SK-N-SH (cell line): ENCODE measurements at regions not wholly inside any gene's neighbourhood (a gene's known extent, or its start where the extent isn't known, plus 50 kb on each side); places are given as distances from the start of the nearest gene placed in this dataset.
A peak's percentile ranks its signal among the peaks of the same experiment; 100 is the strongest.

Experiments
- CTCF ChIA-PET: fragments of 300-600, 350-600 bp; formaldehyde crosslinking; extraction: SDS; loops from one replicate; lab custom pipeline; 2021; lab: Yijun Ruan, JAX
- POLR2A ChIA-PET: fragments of 350-600 bp; sonication (Branson Sonifier 250); formaldehyde crosslinking; extraction: SDS; loops from one replicate; lab custom pipeline; 2020; ENCODE audit warnings: antibody characterized with exemption, inconsistent platforms; lab: Yijun Ruan, JAX
- DNase-seq: peaks from one replicate; pipeline ENCODE4 v3.0.0; 2012
- H2AFZ ChIP-seq: fragments of 200-600 bp; sonication (generic); 2 replicates; pipeline ENCODE4 v1.8.1; 2016; ENCODE audit warnings: antibody characterized with exemption, mild to moderate bottlenecking, low read depth
- H3F3A ChIP-seq: fragments of 200-600 bp; sonication (generic); replicated peaks from 2 replicates; pipeline ENCODE3; 2016; ENCODE audit warnings: antibody characterized with exemption, mild to moderate bottlenecking; ENCODE audit not compliant: insufficient read depth
- H3K27ac ChIP-seq, 2 experiments: fragments of 200-500 bp in 1 of 2; fragments of 200-600 bp in 1 of 2; sonication (Bioruptor generic) in 1 of 2; sonication (generic), shearing (Covaris generic) in 1 of 2; 2 replicates each; pipeline versions ENCODE4 v1.5.1 to v1.6.1; 2014 to 2016; ENCODE audit warnings: low read depth in 2 of 2, inconsistent platforms in 1 of 2, low read length in 1 of 2, mild to moderate bottlenecking in 1 of 2, mixed read lengths in 1 of 2
- H3K27me3 ChIP-seq: fragments of 200-600 bp; sonication (generic), shearing (Covaris generic); 2 replicates; pipeline ENCODE4 v1.6.1; 2016; ENCODE audit warnings: mixed run types; ENCODE audit not compliant: insufficient read depth
- H3K36me3 ChIP-seq, 2 experiments: fragments of 200-500 bp in 1 of 2; fragments of 200-600 bp in 1 of 2; sonication (Bioruptor generic) in 1 of 2; sonication (generic) in 1 of 2; replicated peaks in 1 of 2; 2 replicates each; pipeline versions ENCODE3 to v1.5.1; 2014 to 2016; ENCODE audit warnings: low read length in 1 of 2, mild to moderate bottlenecking in 1 of 2; ENCODE audit not compliant: insufficient read depth in 2 of 2, control insufficient read depth in 1 of 2
- H3K4me1 ChIP-seq, 2 experiments: fragments of 200-500 bp in 1 of 2; fragments of 200-600 bp in 1 of 2; sonication (Bioruptor generic) in 1 of 2; sonication (generic), shearing (Covaris generic) in 1 of 2; 2 replicates each; pipeline versions ENCODE4 v1.5.1 to v1.6.1; 2014 to 2016; ENCODE audit warnings: low read depth in 1 of 2, low read length in 1 of 2, mixed run types in 1 of 2; ENCODE audit not compliant: insufficient read depth in 2 of 2, control insufficient read depth in 1 of 2
- H3K4me2 ChIP-seq: fragments of 200-600 bp; sonication (generic), shearing (Covaris generic); 2 replicates; pipeline ENCODE4 v1.6.1; 2017; ENCODE audit warnings: mixed run types
- H3K4me3 ChIP-seq, 2 experiments: fragments of 200-500 bp in 1 of 2; fragments of 200-600 bp in 1 of 2; sonication (Bioruptor generic) in 1 of 2; sonication (generic), shearing (Covaris generic) in 1 of 2; 2 replicates each; pipeline versions ENCODE4 v1.5.1 to v1.8.1; 2014 to 2016; ENCODE audit warnings: low read depth in 2 of 2, inconsistent platforms in 1 of 2, low read length in 1 of 2, mild to moderate bottlenecking in 1 of 2, mixed read lengths in 1 of 2, moderate library complexity in 1 of 2
- H3K79me2 ChIP-seq: fragments of 200-600 bp; sonication (generic); 2 replicates; pipeline ENCODE4 v1.8.1; 2017; ENCODE audit warnings: mild to moderate bottlenecking; ENCODE audit not compliant: insufficient read depth
- H3K9ac ChIP-seq: fragments of 200-600 bp; sonication (generic); 2 replicates; pipeline ENCODE4 v1.6.1; 2017; ENCODE audit warnings: mixed run types
- H3K9me2 ChIP-seq: fragments of 200-600 bp; sonication (generic); 2 replicates; pipeline ENCODE4 v1.6.1; 2017; ENCODE audit warnings: mixed run types
- H3K9me3 ChIP-seq: fragments of 200-600 bp; sonication (generic); 2 replicates; pipeline ENCODE4 v1.6.1; 2017; ENCODE audit warnings: mixed run types, mild to moderate bottlenecking, moderate library complexity
- H4K20me1 ChIP-seq: fragments of 200-600 bp; sonication (generic); 2 replicates; pipeline ENCODE4 v1.6.1; 2017; ENCODE audit warnings: mild to moderate bottlenecking, mixed run types; ENCODE audit not compliant: insufficient read depth
- FOSL2 ChIP-seq: IDR thresholded peaks from 2 replicates; pipeline ENCODE4 v1.4.0; 2012; ENCODE audit warnings: low read depth, mild to moderate bottlenecking, moderate library complexity, borderline replicate concordance
- GATA2 ChIP-seq: sonication (generic); formaldehyde crosslinking; IDR thresholded peaks from 2 replicates; pipeline ENCODE4 v1.5.0; 2020; ENCODE audit warnings: mild to moderate bottlenecking, missing genetic modification reagents
- IRF3 ChIP-seq: fragments of 150-350 bp; IDR thresholded peaks from 2 replicates; pipeline ENCODE4 v1.6.1; 2016; ENCODE audit warnings: mild to moderate bottlenecking, low read depth, low read length
- JUND ChIP-seq: IDR thresholded peaks from 2 replicates; pipeline ENCODE4 v1.4.0; 2012
- MAX ChIP-seq: IDR thresholded peaks from 2 replicates; pipeline ENCODE4 v1.4.0; 2012; ENCODE audit warnings: low read depth
- MEF2A ChIP-seq: IDR thresholded peaks from 2 replicates; pipeline ENCODE4 v1.4.0; 2012; ENCODE audit warnings: low read depth, borderline replicate concordance
- MXI1 ChIP-seq: IDR thresholded peaks from 2 replicates; pipeline ENCODE4 v1.6.1; 2012; ENCODE audit warnings: mild to moderate bottlenecking, low read depth, low read length, improper control_type of control experiment
- NFIC ChIP-seq: IDR thresholded peaks from 2 replicates; pipeline ENCODE4 v1.4.0; 2012; ENCODE audit warnings: borderline replicate concordance
- NRF1 ChIP-seq: IDR thresholded peaks from 2 replicates; pipeline ENCODE4 v1.6.1; 2012; ENCODE audit warnings: low read depth, mild to moderate bottlenecking, low read length
- POLR2AphosphoS5 ChIP-seq: IDR thresholded peaks from 2 replicates; pipeline ENCODE4 v1.6.1; 2012; ENCODE audit warnings: low read depth, low read length
- RAD21 ChIP-seq: IDR thresholded peaks from 2 replicates; pipeline ENCODE4 v1.6.1; 2012; ENCODE audit warnings: mild to moderate bottlenecking, low read length
- RFX5 ChIP-seq: IDR thresholded peaks from 2 replicates; pipeline ENCODE4 v1.6.1; 2012; ENCODE audit warnings: mild to moderate bottlenecking, improper control_type of control experiment, low read length
- RXRA ChIP-seq: IDR thresholded peaks from 2 replicates; pipeline ENCODE4 v1.4.0; 2012; ENCODE audit warnings: low read depth, mild to moderate bottlenecking, borderline replicate concordance
- SMC3 ChIP-seq: IDR thresholded peaks from 2 replicates; pipeline ENCODE4 v1.6.1; 2012; ENCODE audit warnings: low read depth, low read length, improper control_type of control experiment
- TEAD4 ChIP-seq: IDR thresholded peaks from 2 replicates; pipeline ENCODE4 v1.4.0; 2012; ENCODE audit warnings: mild to moderate bottlenecking, borderline replicate concordance; ENCODE audit not compliant: insufficient read depth
- USF1 ChIP-seq: IDR thresholded peaks from 2 replicates; pipeline ENCODE4 v1.4.0; 2012; ENCODE audit warnings: low read depth, borderline replicate concordance
- USF2 ChIP-seq: fragments of 150-350 bp; IDR thresholded peaks from 2 replicates; pipeline ENCODE4 v1.6.1; 2017; ENCODE audit warnings: antibody characterized with exemption, low read length, low read depth, borderline replicate concordance
- YY1 ChIP-seq: IDR thresholded peaks from 2 replicates; pipeline ENCODE4 v1.4.0; 2012; ENCODE audit warnings: low read depth, mild to moderate bottlenecking
- ZBTB33 ChIP-seq: IDR thresholded peaks from 2 replicates; pipeline ENCODE4 v1.4.0; 2012; ENCODE audit warnings: low read depth, borderline replicate concordance
- WGBS: methylation state at CpG from one replicate; pipeline ENCODE4 v1.1.6; 2017; ENCODE audit warnings: low lambda C conversion rate; 5-methylcytosine and 5-hydroxymethylcytosine counted together

GRCh38 chr4:140239311-140239710 is 85.3 kb upstream of the MAML3 start:
- no peak overlapping the region for H2AFZ ChIP-seq
- H3K36me3 ChIP-seq, result no peaks in the 10 kb centered on the region
- WGBS, result 83% methylated on average over 7 of the region's 7 CpGs
- peaks cover 14% of the 10 kb centered on the region for H3F3A ChIP-seq
- no peak overlapping the region for H3K9ac ChIP-seq
- no peaks in the 10 kb centered on the region for H4K20me1 ChIP-seq
- H3K4me1 ChIP-seq, result peaks cover 42 to 61% of the 10 kb centered on the region in 2 experiments
- H3K9me3 ChIP-seq, result no peaks in the 10 kb centered on the region
- POLR2A ChIA-PET, result interaction anchor here (0.8 to 5.1 kb wide), 6 partner anchors 11 to 505 kb away, joined by 3 to 80 read pairs (median 6); partner anchors contain the start of gene MAML3
- peak overlapping the region; percentile 69; the same call in 1 of the 2 replicates for H3K4me2 ChIP-seq
- H3K27me3 ChIP-seq, result no peaks in the 10 kb centered on the region
- H3K4me3 ChIP-seq, result no peak overlapping the region
- DNase-seq, result no peak
- no peak for TF ChIP-seq MAX
- no peak for TF ChIP-seq USF1
- no peak for TF ChIP-seq GATA2 (CRISPR knock-in tag)
- no peak for TF ChIP-seq NRF1
- no peak for TF ChIP-seq IRF3
- TF ChIP-seq MXI1, result no peak
- CTCF ChIA-PET, result interaction anchor here (0.8 to 2.9 kb wide), 10 partner anchors 8 to 636 kb away, joined by 3 to 32 read pairs (median 4); partner anchors contain the start of gene MAML3
- H3K27ac ChIP-seq, result peak overlapping the region in 1 of 2 experiments; percentile 100; a peak in 2 of 4 replicates
- no peaks in the 10 kb centered on the region for H3K79me2 ChIP-seq
- no peaks in the 10 kb centered on the region for H3K9me2 ChIP-seq

GRCh38 chr4:140238351-140239056 is 84.5 kb upstream of the MAML3 start:
- no peaks in the 10 kb centered on the region for H3K9me2 ChIP-seq
- peaks cover 14% of the 10 kb centered on the region for H3F3A ChIP-seq
- ChIA-PET CTCF (interaction anchor here (0.8 to 2.9 kb wide), 13 partner anchors 9 to 635 kb away, joined by 3 to 32 read pairs (median 3); partner anchors contain the start of gene MAML3), POLR2A (interaction anchor here (0.7 to 5.1 kb wide), 20 partner anchors 12 to 682 kb away, joined by 3 to 80 read pairs (median 4); partner anchors contain the start of genes MAML3 and SETD7)
- H2AFZ ChIP-seq, result peak overlapping the region; percentile 60; the same call in 1 of the 2 replicates
- no peaks in the 10 kb centered on the region for H3K36me3 ChIP-seq
- no peaks in the 10 kb centered on the region for H3K27me3 ChIP-seq
- DNase-seq, result peak; percentile 82
- peak overlapping the region; percentile 69 for H3K4me2 ChIP-seq
- peaks cover 40 to 54% of the 10 kb centered on the region in 2 experiments for H3K4me1 ChIP-seq
- H4K20me1 ChIP-seq, result no peaks in the 10 kb centered on the region
- peak overlapping the region; percentile 84 to 100 for H3K27ac ChIP-seq
- 22% methylated on average over 9 of the region's 13 CpGs for WGBS
- H3K4me3 ChIP-seq, result peak overlapping the region in 1 of 2 experiments; percentile 31; a peak in 2 of 4 replicates
- no peaks in the 10 kb centered on the region for H3K9me3 ChIP-seq
- H3K9ac ChIP-seq, result peak overlapping the region; percentile 61; the same call in 1 of the 2 replicates
- H3K79me2 ChIP-seq, result no peaks in the 10 kb centered on the region
- TF ChIP-seq RXRA (peak; percentile 56; the same call in 1 of the 2 replicates), ZBTB33 (no peak), USF2 (no peak), POLR2AphosphoS5 (peak; percentile 59; the same call in 1 of the 2 replicates), NRF1 (no peak), SMC3 (no peak), MXI1 (peak; percentile 16; the same call in 1 of the 2 replicates), FOSL2 (no peak), MEF2A (peak; percentile 27; the same call in 1 of the 2 replicates), IRF3 (no peak), JUND (no peak), NFIC (peak; percentile 94), RFX5 (peak; percentile 60; the same call in 1 of the 2 replicates), RAD21 (peak; percentile 33), TEAD4 (no peak), YY1 (no peak)
